Loucy (cell line): ENCODE measurements at regions not wholly inside any gene's neighbourhood (a gene's known extent, or its start where the extent isn't known, plus 50 kb on each side); places are given as distances from the start of the nearest gene placed in this dataset.
"Not testable (repeated sequence)": the region's sequence is repeated elsewhere in the genome, so short reads cannot be mapped to it uniquely, and the experiment has no call there.

Experiments used
- H2AFZ ChIP-seq: fragments of 200-600 bp; sonication (generic); 2 replicates; pipeline ENCODE4 v1.6.0; 2016; ENCODE audit warnings: antibody characterized with exemption, mild to moderate bottlenecking, low read length, moderate library complexity
- H3F3A ChIP-seq: fragments of 200-600 bp; 2 replicates; pipeline ENCODE4 v1.6.0; 2016; ENCODE audit warnings: antibody characterized with exemption, low read depth, mild to moderate bottlenecking
- H3K27me3 ChIP-seq: fragments of 200-600 bp; sonication (generic); 2 replicates; pipeline ENCODE4 v1.6.1; 2014; ENCODE audit warnings: low read length, mild to moderate bottlenecking; ENCODE audit not compliant: insufficient read depth, poor library complexity, severe bottlenecking
- H3K36me3 ChIP-seq: fragments of 200-600 bp; sonication (generic); 2 replicates; pipeline ENCODE4 v1.6.1; 2016; ENCODE audit warnings: low read length; ENCODE audit not compliant: insufficient read depth
- H3K4me1 ChIP-seq: fragments of 200-600 bp; sonication (generic); 2 replicates; pipeline ENCODE4 v1.5.1; 2014; ENCODE audit warnings: low read length, mild to moderate bottlenecking; ENCODE audit not compliant: insufficient read depth, poor library complexity, severe bottlenecking
- H3K4me2 ChIP-seq: fragments of 200-600 bp; sonication (generic); 2 replicates; pipeline ENCODE4 v1.6.0; 2014; ENCODE audit warnings: antibody characterized with exemption, low read length, low read depth, mild to moderate bottlenecking; ENCODE audit not compliant: poor library complexity, severe bottlenecking
- H3K4me3 ChIP-seq: fragments of 200-600 bp; sonication (generic); 2 replicates; pipeline ENCODE4 v1.5.1; 2014; ENCODE audit warnings: low read length, mild to moderate bottlenecking, mixed read lengths; ENCODE audit not compliant: poor library complexity, severe bottlenecking
- H3K79me2 ChIP-seq: fragments of 200-600 bp; sonication (generic); 2 replicates; pipeline ENCODE4 v1.6.1; 2014; ENCODE audit warnings: low read length; ENCODE audit not compliant: insufficient read depth
- H3K9ac ChIP-seq: fragments of 200-600 bp; sonication (generic); 2 replicates; pipeline ENCODE4 v1.6.0; 2014; ENCODE audit warnings: mild to moderate bottlenecking, low read depth, low read length, moderate library complexity; ENCODE audit not compliant: poor library complexity, severe bottlenecking
- H3K9me2 ChIP-seq: fragments of 200-600 bp; sonication (generic); replicated peaks from 2 replicates; pipeline ENCODE4 v1.6.1; 2016; ENCODE audit warnings: low read depth, low read length, mixed read lengths
- H3K9me3 ChIP-seq: fragments of 200-600 bp; sonication (generic); 2 replicates; pipeline ENCODE4 v1.6.1; 2014; ENCODE audit warnings: mild to moderate bottlenecking, antibody characterized with exemption, low read length, low read depth; ENCODE audit not compliant: insufficient read depth
- H4K20me1 ChIP-seq: fragments of 200-600 bp; sonication (generic); 2 replicates; pipeline ENCODE4 v1.6.0; 2014; ENCODE audit warnings: antibody characterized with exemption, low read length, mild to moderate bottlenecking; ENCODE audit not compliant: insufficient read depth, poor library complexity, severe bottlenecking
- EZH2phosphoT487 ChIP-seq: fragments of 200-600 bp; IDR thresholded peaks from 2 replicates; pipeline ENCODE4 v1.6.1; 2018; ENCODE audit warnings: antibody characterized with exemption, mild to moderate bottlenecking, moderate library complexity, borderline replicate concordance
- TF ChIP-seq, protein P1 (sequence below): fragments of 200-600 bp; sonication (generic); conservative IDR thresholded peaks from 2 replicates; pipeline ENCODE4 v1.5.1; 2014; ENCODE audit warnings: mild to moderate bottlenecking, antibody characterized with exemption, low read length

GRCh38 chr17:26774291-26775218 lies 519.4 kb upstream of the WSB1 start:
- Histone ChIP-seq H3K4me1 (no peaks in the 10 kb centered on the region), H2AFZ (no peak overlapping the region), H3K27me3 (no peaks in the 10 kb centered on the region), H3K36me3 (no peaks in the 10 kb centered on the region), H3K4me2 (no peak overlapping the region), H3F3A (no peaks in the 10 kb centered on the region), H3K4me3 (no peak overlapping the region), H3K79me2 (no peaks in the 10 kb centered on the region), H4K20me1 (no peaks in the 10 kb centered on the region), H3K9me2 (no peaks in the 10 kb centered on the region), H3K9ac (no peak overlapping the region), H3K9me3 (no peaks in the 10 kb centered on the region)
- TF ChIP-seq, protein P1, sequence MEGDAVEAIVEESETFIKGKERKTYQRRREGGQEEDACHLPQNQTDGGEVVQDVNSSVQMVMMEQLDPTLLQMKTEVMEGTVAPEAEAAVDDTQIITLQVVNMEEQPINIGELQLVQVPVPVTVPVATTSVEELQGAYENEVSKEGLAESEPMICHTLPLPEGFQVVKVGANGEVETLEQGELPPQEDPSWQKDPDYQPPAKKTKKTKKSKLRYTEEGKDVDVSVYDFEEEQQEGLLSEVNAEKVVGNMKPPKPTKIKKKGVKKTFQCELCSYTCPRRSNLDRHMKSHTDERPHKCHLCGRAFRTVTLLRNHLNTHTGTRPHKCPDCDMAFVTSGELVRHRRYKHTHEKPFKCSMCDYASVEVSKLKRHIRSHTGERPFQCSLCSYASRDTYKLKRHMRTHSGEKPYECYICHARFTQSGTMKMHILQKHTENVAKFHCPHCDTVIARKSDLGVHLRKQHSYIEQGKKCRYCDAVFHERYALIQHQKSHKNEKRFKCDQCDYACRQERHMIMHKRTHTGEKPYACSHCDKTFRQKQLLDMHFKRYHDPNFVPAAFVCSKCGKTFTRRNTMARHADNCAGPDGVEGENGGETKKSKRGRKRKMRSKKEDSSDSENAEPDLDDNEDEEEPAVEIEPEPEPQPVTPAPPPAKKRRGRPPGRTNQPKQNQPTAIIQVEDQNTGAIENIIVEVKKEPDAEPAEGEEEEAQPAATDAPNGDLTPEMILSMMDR = no peak
- TF ChIP-seq EZH2phosphoT487 = no peak

GRCh38 chr17:26775219-26775822 lies 518.6 kb upstream of the WSB1 start:
- no peaks in the 10 kb centered on the region for H4K20me1 ChIP-seq
- H3K9me3 ChIP-seq = no peaks in the 10 kb centered on the region
- H2AFZ ChIP-seq = no peak overlapping the region
- no peaks in the 10 kb centered on the region for H3K36me3 ChIP-seq
- no peaks in the 10 kb centered on the region for H3K9me2 ChIP-seq
- H3F3A ChIP-seq = no peaks in the 10 kb centered on the region
- TF ChIP-seq, protein P1 = no peak
- TF ChIP-seq EZH2phosphoT487 = no peak
- H3K4me1 ChIP-seq = no peaks in the 10 kb centered on the region
- no peaks in the 10 kb centered on the region for H3K27me3 ChIP-seq
- H3K9ac ChIP-seq = no peak overlapping the region
- H3K4me2 ChIP-seq = no peak overlapping the region
- H3K4me3 ChIP-seq = no peak overlapping the region
- H3K79me2 ChIP-seq = no peaks in the 10 kb centered on the region

- H3K36me3 ChIP-seq, H2AFZ ChIP-seq, H3K9ac ChIP-seq, H3F3A ChIP-seq, H3K79me2 ChIP-seq, H3K9me3 ChIP-seq, H3K4me3 ChIP-seq, H4K20me1 ChIP-seq, H3K4me2 ChIP-seq, H3K27me3 ChIP-seq, H3K9me2 ChIP-seq, H3K4me1 ChIP-seq: not testable (repeated sequence)
Observed at GRCh38 chr17:26780187-26780814, 513.6 kb upstream of the WSB1 start.
